Neural crest cell (in vitro differentiated cells): ENCODE measurements at regions not wholly inside any gene's neighbourhood (a gene's known extent, or its start where the extent isn't known, plus 50 kb on each side); places are given as distances from the start of the nearest gene placed in this dataset.

Experiments
- DNase-seq: peaks from one replicate; pipeline ENCODE4 v3.0.0; 2021; ENCODE audit warnings: low read depth, mixed read lengths, low spot score
- H3K27ac Mint-ChIP-seq: one replicate; pipeline ENCODE4 v1.8.0; 2021; ENCODE audit warnings: mild to moderate bottlenecking, mixed read lengths; ENCODE audit not compliant: unreplicated experiment
- H3K27me3 Mint-ChIP-seq: 2 replicates; pipeline ENCODE4 v1.8.0; 2021; ENCODE audit warnings: low read depth, mild to moderate bottlenecking, mixed read lengths
- H3K36me3 Mint-ChIP-seq: 2 replicates; pipeline ENCODE4 v1.8.0; 2021; ENCODE audit warnings: low read depth, mild to moderate bottlenecking, mixed read lengths
- H3K4me1 Mint-ChIP-seq: 2 replicates; pipeline ENCODE4 v1.8.0; 2021; ENCODE audit warnings: mixed read lengths
- H3K4me3 Mint-ChIP-seq: one replicate; pipeline ENCODE4 v1.8.0; 2021; ENCODE audit warnings: mild to moderate bottlenecking, mixed read lengths
- H3K9me3 Mint-ChIP-seq: 2 replicates; pipeline ENCODE4 v1.8.0; 2021; ENCODE audit warnings: mixed read lengths
- TF ChIP-seq, protein P1 (sequence below): fragments of 200-600 bp; sonication (generic); conservative IDR thresholded peaks from 2 replicates; pipeline ENCODE4 v1.5.0; 2021; ENCODE audit warnings: antibody characterized with exemption, mild to moderate bottlenecking

DNA sequence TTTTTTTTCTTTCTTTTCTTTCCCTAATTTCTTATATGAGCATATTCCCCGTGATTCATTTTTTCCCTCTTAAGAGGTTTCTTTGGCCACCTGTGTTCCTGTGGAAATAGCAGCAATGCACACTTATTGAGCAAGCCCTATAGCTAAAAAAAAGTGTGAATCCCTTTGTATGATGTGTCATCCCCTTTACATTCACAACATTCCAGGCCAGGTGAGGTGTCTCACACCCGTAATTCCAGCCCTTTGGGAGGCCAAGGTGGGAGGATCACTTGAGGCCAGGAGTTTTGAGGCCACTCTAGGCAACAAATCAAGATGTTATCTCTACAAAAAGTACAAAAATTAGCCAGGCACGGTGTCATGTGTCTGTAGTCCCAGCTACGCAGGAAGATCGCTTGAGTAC, 700.4 kb upstream of the TBX3 start:
- TF ChIP-seq, protein P1, sequence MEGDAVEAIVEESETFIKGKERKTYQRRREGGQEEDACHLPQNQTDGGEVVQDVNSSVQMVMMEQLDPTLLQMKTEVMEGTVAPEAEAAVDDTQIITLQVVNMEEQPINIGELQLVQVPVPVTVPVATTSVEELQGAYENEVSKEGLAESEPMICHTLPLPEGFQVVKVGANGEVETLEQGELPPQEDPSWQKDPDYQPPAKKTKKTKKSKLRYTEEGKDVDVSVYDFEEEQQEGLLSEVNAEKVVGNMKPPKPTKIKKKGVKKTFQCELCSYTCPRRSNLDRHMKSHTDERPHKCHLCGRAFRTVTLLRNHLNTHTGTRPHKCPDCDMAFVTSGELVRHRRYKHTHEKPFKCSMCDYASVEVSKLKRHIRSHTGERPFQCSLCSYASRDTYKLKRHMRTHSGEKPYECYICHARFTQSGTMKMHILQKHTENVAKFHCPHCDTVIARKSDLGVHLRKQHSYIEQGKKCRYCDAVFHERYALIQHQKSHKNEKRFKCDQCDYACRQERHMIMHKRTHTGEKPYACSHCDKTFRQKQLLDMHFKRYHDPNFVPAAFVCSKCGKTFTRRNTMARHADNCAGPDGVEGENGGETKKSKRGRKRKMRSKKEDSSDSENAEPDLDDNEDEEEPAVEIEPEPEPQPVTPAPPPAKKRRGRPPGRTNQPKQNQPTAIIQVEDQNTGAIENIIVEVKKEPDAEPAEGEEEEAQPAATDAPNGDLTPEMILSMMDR, result no peak
- Mint-ChIP-seq H3K9me3 (no peaks in the 10 kb centered on the region), H3K27me3 (peaks cover 8% of the 10 kb centered on the region), H3K36me3 (no peaks in the 10 kb centered on the region), H3K27ac (no peak overlapping the region), H3K4me3 (no peak overlapping the region), H3K4me1 (peaks cover 12% of the 10 kb centered on the region)
- no peak for DNase-seq

DNA sequence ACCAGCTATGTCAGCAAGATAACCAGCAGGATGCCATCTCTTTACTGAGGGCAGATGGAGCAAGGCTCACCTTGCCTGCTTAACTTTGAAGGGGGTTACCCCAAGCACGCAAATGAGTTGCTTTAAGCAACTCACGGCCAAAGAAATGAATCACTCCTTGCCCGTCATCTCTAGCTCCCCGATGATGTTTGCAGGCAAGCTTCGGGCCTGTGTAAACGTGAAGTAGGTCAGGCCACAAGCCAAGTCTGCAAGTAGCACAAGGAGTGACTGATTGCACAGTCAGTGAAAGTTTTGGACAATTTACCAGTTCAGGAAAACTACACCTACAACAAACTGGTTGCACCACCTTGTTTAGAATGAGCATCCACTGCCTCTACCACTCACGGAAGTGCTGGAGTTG, 699.7 kb upstream of the TBX3 start:
- Mint-ChIP-seq H3K27ac (no peak overlapping the region), H3K4me1 (peaks cover 12% of the 10 kb centered on the region), H3K27me3 (peaks cover 8% of the 10 kb centered on the region), H3K36me3 (no peaks in the 10 kb centered on the region), H3K9me3 (no peaks in the 10 kb centered on the region), H3K4me3 (no peak overlapping the region)
- TF ChIP-seq, protein P1, result no peak
- no peak for DNase-seq

DNA sequence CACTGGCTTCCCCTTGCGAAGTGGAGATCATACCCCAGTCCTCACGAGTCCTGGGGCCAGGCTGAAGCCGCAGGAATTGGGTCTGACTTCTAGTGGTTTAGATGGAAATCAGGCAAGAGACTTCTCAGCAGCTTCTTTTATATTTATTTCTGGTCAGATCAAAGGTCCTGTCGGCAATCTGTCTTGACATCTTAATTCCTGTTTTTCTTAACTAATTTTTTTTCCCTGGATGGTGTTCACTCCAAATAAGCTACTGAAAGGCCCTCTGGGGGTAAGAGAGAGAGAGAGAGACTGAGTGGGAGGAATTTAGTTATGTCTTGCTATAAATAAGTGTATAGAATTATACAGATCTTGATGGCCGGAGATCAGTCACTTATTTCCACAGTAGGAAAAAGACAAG, 698.7 kb upstream of the TBX3 start:
- TF ChIP-seq, protein P1, result no peak
- peaks cover 8% of the 10 kb centered on the region for H3K4me1 Mint-ChIP-seq
- no peak overlapping the region for H3K27ac Mint-ChIP-seq
- no peaks in the 10 kb centered on the region for H3K9me3 Mint-ChIP-seq
- no peaks in the 10 kb centered on the region for H3K36me3 Mint-ChIP-seq
- no peak for DNase-seq
- no peak overlapping the region for H3K4me3 Mint-ChIP-seq
- H3K27me3 Mint-ChIP-seq, result peaks cover 8% of the 10 kb centered on the region

DNA sequence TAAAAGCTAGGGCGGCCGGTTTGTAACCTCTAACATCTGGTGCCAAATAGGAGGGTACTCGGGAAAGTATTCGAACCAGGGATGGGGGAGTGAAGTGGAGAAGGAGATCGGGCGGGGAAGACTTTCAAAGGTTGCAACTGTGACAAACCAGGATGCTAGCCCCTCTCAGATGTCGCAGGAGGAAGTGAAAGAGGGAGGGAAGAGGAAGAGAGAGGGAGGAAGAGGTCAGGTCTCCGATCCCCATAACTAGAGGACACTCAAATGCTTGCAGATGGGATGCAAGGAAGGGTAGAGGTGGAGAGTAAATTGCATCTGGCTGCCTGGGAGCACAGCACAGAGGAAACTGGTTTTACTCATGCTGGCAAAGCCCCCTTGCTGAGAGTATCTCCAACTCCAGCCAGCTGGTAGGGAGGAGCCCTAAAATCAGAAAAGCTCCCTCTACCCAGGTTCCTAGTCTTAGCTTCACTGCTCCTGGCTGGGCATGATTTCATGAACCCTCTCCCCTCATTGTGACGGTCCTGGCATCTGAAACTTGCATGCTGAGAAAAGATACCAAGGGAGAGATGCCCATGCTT, 696.7 kb upstream of the TBX3 start:
- Mint-ChIP-seq H3K9me3 (no peaks in the 10 kb centered on the region), H3K27ac (no peak overlapping the region), H3K36me3 (no peaks in the 10 kb centered on the region), H3K4me3 (no peak overlapping the region), H3K27me3 (peaks cover 8% of the 10 kb centered on the region), H3K4me1 (peaks cover 3% of the 10 kb centered on the region)
- DNase-seq, result no peak
- TF ChIP-seq, protein P1, result no peak

DNA sequence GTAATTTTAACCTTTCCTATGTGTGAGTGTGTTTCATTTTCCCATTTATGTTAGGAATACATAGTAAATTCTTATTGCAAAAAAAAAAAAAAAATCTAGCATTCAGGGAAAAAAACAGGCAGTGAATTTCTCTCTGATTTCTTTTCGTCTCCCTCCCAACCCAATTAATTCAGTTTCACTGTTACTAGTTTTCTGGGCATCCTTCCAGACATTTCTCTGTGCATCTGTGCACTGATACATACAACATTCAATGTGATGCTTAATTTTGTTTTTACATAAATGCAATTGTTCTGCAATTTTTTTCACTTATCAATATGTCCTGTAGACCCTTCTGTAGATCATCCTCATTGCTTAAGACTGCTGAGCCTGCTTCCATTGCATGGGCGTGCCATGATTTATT, 694.3 kb upstream of the TBX3 start:
- H3K27ac Mint-ChIP-seq, result no peak overlapping the region
- H3K9me3 Mint-ChIP-seq, result no peaks in the 10 kb centered on the region
- TF ChIP-seq, protein P1, result no peak
- no peak overlapping the region for H3K4me3 Mint-ChIP-seq
- peaks cover 8% of the 10 kb centered on the region for H3K27me3 Mint-ChIP-seq
- H3K4me1 Mint-ChIP-seq, result peaks cover 14% of the 10 kb centered on the region
- no peak for DNase-seq
- no peaks in the 10 kb centered on the region for H3K36me3 Mint-ChIP-seq
